NOMO-1 treated with DMSO at 0.1 percent for 48 hours (cell line): ENCODE measurements at regions not wholly inside any gene's neighbourhood (a gene's known extent, or its start where the extent isn't known, plus 50 kb on each side); places are given as distances from the start of the nearest gene placed in this dataset.
"Not testable (repeated sequence)": the region's sequence is repeated elsewhere in the genome, so short reads cannot be mapped to it uniquely, and the experiment has no call there.

Source experiments
- DNase-seq: peaks from one replicate; lab custom pipeline; 2025; ENCODE audit not compliant: unreplicated experiment; lab: John Stamatoyannopoulos, UW

- DNase-seq: no peak
Measured at GRCh38 chr7:53383131-53383530, 347.7 kb downstream of the POM121L12 start.

DNA sequence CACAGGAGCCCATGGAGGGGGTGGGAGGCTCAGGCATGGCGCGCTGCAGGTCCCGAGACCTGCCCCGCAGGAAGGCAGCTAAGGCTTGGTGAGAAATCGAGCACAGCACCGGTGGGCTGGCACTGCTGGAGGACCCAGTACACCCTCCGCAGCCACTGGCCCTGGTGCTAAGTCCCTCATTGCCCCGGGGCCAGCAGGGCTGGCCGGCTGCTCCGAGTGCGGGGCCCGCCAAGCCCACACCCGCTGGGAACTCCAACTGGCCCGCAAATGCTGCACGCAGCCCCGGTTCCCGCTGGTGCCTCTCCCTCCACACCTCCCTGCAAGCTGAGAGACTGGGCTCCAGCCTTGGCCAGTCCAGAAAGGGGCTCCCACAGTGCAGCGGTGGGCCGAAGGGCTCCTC lies 349.8 kb downstream of the POM121L12 start:
- not testable (repeated sequence) for DNase-seq

DNA sequence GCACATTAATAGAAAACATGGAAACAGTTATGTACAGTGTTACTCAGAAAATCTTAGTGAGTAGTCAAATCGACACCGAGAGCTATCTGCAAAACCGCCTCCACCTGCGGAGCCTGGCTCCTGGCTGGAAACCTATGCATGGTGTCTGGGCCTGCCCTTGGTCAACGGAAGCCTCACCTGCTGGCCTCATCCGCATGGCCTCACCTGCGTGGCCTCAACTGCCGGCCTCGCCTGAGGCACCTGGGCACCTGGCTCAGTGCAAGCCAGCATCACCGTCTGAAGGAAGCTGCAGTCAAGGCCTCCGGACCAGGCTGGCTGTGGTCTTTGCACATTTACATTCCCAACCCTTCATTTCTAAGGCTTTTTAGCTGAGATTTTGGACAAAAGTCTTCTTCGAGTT lies 352.1 kb downstream of the POM121L12 start:
- no peak for DNase-seq

DNA sequence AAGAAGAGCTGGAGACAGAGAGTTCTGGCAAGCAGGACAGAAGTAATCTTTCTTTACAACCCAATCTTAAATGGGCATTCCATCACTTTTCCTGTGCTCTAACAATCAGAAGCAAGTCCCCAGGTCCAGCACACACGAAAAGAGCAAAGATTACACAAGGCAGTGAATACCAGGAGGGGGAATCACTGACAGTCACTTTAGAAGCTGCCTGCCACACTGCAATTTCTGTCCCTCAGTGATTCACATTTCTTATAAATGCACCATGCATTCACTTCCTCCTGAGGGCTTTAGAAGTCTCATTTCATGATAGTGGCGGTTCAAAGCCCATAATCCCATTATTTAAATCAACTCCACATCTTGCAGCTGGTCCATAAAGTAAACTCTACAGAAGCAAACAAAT lies 362.5 kb downstream of the POM121L12 start:
- no peak for DNase-seq

- no peak for DNase-seq
Measured at GRCh38 chr7:53398566-53398965, 363.1 kb downstream of the POM121L12 start.

GRCh38 chr7:53413021-53413420 lies 377.6 kb downstream of the POM121L12 start:
- DNase-seq: no peak

DNA sequence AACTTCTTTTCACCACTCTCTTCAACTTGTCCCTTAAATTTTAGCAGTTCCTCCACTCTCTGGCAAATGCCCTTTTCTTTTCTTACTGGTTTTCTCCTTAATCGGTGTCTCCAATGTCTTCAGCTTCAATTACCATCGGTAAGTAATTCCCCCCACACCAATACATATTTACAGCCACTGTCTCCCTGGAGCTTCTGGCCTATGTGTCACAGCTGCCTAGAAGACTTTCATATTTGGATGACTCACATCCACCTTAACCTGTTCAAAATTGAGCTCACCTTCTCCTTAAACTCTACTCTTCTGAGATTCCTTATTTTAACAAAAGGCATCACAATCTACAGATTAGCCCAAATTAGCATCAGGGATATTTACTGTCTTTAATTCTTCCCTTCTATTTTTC lies 380.4 kb downstream of the POM121L12 start:
- DNase-seq: no peak

DNA sequence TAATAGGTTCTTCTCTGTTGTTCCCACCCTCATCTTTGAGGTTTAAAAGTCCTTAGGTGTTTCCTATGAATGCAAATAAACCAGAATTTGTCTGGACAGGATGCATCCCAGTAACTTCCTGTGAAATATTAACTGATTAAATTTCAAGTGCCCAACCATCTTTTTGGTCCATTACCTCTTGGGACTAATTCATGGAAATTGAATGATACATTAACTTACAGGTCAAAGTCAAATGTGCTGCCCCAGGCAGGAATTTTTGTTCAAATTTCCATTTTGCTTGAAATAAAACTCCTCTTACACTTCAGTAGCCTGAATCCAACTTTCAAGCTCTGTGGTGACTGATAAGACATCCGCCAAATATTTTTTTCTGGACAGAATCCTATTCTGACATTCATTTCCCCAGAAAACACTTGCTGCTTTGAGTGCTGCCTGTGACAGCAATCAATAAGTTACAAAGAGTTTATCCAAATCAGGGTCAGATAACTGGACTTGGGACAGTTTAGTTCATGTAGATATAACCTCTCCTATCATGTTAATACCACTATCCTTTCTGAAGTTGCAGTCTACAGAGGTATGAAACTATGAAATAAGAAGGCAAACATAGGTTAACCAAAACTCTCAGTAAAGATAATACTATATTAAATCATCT lies 383.5 kb downstream of the POM121L12 start:
- no peak for DNase-seq

DNA sequence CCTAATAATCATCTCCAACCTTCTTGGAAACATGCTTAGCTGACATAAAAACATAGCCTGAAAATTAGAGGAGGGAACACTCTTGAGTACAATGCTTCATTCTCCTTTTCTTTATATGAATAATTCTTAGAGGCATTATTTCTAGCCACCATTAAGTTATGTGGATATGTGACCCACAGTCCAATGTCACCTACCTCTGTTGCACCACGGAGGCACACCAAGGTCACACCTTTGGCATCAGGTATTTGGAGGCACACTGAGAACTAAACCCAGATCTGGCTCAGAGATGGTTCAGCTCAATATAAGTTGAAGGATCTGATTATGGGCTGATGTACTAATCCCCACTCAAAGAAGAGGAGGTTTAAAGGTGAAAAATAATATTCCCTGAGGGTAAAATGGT lies 385.1 kb downstream of the POM121L12 start:
- no peak for DNase-seq

DNA sequence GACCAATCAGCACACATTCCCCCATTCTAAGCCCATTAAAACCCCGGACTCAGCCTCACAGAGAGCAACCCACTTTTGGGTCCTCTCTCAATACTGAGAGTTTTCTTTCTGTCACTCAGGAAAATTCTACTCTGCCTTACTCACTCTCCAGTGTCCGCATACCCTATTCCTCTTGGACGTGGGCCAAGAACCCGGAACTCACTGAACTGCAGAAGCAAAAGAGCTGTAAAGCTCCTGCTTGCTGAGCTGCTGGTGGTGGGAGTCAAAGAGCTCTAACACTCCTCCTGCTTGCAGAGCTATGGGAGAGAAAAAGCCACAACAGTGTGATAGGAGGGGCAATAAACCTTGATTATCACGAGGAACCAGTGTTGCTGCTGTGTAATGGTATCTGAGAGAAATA lies 386.9 kb downstream of the POM121L12 start:
- DNase-seq: no peak

GRCh38 chr7:53426145-53426750 lies 390.8 kb downstream of the POM121L12 start:
- no peak for DNase-seq

DNA sequence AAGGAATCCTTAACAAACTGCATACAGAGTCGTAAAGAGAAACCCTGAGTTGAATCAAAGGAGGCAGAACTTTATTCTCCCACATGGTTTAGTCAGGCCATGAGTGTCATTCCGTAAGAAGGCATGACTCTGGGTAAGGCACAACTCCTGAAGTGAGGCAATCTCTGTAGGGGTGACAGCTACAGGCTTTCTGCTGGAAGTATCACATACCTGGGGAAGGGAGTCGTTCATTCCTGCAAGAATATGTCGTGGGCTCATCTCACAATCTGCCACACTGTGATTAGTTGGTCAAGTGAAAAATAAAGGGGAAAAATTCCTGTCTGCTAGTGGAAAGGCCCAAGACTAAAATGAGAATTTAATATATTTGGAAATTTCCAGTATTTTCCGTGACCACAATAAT lies 392.6 kb downstream of the POM121L12 start:
- no peak for DNase-seq

DNA sequence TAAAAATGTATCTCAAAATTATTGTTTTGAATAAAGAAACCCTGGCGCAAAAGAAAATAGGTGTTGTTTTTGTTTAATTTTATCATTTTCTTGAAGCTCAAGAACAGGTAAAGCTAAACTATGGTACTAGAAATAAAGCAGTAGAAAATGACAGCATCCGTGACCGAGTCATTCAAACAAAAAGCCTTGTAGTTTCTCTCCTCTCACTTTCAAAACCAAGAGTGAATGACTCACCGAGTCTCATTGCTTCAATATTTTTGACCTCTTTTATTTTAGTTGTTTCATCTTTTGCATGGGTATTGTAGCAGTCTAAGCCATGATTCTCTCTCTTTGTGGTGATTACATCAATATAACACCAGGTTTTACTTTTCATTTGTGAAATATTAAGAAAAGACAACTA lies 396.5 kb downstream of the POM121L12 start:
- no peak for DNase-seq

DNA sequence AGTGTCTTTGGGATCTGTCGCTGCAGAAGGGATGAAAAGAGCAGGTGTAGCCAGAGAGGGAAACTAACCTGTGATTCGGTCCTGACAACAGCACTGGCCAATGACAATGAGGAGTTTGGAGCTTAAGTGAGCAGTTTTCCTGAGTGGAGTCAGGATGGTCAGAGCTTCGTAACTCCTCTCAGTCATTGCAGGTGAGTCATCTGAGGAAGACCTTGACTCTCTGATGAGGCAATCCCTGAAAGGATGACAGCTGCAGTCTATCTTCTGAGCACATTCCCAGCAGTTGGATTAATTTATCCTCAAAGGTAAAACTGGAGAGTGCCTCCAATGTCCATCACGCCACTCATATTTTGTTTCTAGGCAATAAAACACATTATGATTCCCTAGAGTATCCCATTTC lies 401.9 kb downstream of the POM121L12 start:
- no peak for DNase-seq

- DNase-seq: no peak
Measured at GRCh38 chr7:53446170-53446569, 410.7 kb downstream of the POM121L12 start.

DNA sequence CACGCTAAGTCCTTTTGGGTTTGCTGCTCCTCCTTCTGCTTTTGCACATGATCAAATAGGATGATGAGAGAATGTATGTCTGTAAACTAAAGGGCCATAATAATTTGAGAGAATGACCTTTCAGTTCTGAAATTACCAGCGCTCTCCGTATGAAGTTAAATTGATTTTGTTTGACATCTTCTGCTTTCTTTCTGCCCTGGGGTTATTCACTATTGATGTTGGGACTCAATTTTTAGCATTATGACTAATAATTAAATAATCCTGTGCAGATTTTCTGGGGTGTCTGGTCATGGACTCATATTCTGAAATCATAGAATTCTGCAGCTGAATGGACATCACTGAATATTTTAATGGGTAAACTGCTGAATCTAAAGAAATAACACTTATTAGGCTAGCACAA lies 423.2 kb downstream of the POM121L12 start:
- no peak for DNase-seq

- no peak for DNase-seq
Measured at GRCh38 chr7:53466371-53466770, 430.9 kb downstream of the POM121L12 start.

GRCh38 chr7:53470336-53470970 lies 435.0 kb downstream of the POM121L12 start:
- DNase-seq: no peak

DNA sequence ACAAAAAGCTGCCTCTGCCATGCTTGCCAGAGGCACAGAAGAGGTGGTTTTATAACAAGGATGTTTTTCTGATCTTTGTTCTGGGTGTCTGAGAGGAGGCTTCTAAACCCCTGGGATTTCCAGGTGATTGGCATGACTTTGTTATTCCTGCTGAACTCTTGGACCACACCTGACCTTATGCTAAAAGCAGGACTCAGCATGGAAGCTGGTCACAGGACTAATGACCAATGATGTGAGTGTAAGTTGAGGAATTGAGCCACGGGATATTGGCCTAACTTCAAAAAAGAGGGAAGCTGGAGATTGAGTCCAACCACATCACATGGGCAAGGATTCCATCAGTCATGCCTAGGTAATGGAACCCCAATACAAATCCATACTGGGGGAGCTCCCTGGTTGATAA lies 437.9 kb downstream of the POM121L12 start:
- DNase-seq: no peak

- DNase-seq: no peak
Measured at GRCh38 chr7:53475776-53476175, 440.3 kb downstream of the POM121L12 start.

GRCh38 chr7:53476566-53476965 lies 441.1 kb downstream of the POM121L12 start:
- DNase-seq: no peak

DNA sequence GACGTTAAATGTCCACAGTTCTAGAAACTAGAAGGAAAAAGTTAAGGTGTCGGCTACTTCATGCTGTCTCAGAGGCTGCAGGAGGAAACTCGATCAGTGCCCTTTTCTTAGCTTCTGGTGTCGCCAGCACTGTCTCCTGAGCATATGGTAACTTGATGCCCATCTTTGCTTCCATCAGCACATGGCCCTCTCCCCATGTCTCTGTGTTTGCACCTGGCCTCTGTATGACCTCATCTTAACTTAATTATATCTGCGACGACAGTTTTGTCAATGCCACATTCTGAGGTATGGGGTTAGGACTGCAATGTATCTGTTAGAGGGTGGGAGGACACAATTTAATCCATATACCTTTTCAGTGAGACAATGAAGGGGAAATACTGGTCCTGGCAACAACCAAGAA lies 449.9 kb downstream of the POM121L12 start:
- no peak for DNase-seq

- no peak for DNase-seq
Measured at GRCh38 chr7:53491051-53491450, 455.6 kb downstream of the POM121L12 start.
